Muscle of arm (tissue), 1 donor: ENCODE measurements at regions not wholly inside any gene's neighbourhood (a gene's known extent, or its start where the extent isn't known, plus 50 kb on each side); places are given as distances from the start of the nearest gene placed in this dataset.

Experiments used
- DNase-seq: peaks from one replicate; pipeline ENCODE4 v3.0.0-alpha.2; 2013

DNA sequence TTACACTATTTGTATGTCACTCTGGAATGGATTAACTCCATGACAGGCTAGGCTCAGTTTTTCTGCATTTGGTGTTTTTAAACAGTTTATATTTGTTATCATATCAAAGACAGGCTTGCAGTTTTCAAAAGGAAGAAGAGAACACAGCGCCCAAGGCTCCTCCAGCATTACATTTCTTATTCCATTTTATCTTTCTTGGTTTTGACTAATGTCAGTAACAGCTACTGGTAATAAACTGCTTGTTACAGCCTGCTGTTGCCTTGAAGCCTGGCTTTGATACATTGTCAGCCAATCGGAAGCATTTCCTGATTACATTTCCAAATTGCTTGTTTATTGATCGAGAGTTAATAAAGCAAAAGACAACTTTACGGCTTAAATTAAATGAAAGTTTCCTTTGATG lies 166.0 kb upstream of the MDFIC start:
- no peak for DNase-seq

DNA sequence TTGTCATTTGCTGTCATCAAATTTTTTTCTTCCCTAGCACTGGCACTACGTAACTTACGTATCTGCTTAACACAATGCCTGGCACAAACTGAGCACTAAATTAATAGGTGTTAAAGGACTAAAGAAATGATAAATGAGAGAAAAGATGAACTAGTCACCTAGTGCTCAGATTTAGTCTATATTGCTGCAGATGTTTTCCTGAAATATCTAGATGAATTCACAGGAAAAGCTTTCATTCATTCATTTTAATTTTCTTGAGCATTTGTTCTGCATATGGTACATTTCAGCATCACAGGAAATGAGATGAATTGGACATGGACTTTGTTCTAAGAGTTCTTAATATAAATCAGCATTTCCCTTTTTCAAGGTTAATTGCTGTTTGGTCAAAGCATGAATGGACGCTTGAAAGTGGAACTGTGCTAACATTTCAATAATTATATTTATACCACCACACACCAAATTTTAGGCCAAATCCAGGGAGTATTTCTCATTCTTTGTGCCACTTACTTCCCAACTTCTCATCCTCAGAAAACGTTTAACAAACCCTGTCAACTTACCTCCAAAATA lies 163.2 kb upstream of the MDFIC start:
- no peak for DNase-seq

DNA sequence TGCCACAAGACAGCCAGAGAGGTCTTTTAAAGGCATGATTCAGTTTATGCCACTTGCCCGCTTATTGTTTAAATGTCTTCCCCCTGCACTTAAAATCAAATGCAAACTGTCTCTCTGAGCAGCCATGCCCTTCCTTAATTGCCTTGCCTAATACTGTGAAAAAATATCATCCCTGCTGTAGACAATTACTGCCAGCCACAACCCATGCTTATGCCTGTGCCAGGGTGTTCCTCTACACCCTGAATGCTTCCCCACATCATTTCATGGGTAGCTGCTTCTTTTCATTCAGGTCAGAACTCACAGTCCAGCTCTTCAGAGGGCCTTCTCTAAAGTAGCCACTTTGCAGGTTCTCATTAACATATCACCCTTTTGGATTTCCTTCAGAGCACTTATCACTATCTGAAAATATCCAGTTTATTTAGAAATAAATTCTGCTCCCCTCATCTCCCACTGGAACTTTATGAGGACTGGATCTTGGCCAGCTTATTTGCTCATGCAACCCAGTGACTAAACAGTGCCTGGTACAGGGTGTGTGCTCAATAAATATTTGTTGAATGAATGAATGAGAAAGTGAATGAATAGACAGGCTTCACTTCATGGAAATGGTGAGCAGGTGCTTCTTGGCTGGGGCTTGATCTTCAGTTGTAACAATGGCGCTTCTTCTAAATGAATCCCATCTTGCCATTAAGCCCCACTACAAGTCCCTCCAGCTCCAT lies 162.4 kb upstream of the MDFIC start:
- no peak for DNase-seq

DNA sequence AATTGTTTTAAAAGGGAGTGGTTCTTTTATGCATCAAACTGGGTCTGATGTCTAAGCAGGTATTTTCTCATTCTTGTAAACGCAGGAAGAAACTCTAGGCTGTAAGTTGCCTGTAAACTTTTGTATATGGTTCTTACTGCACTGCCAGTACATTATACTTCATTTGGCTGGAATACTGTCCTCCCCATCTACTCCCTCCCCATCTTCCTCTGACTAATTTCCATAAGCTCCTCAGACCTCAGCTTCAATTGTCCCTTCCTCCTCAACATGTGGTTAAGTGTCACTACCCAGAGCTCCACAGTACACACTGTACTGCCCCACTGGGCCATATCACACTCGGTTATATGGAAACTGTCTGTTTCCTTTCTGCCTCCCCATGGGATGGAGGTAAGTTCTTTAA lies 161.4 kb upstream of the MDFIC start:
- no peak for DNase-seq

DNA sequence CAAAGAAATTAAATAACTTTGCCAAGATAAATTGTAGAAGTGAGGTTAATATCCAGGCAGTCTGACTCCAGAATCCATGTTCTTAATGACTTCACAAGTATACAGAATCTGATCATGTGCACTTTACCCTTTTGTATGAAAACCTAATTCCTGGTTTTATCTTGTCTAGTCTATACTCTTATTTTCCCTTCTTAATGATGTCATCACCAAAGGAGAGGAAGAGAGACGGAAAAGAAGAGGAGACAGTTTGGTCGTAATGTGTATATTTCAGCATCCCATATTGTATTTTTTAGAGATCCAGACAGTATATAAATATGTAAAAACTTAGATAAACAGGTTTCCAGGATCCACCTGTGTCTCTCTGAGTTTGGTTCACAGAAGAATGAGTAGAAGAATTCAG lies 159.9 kb upstream of the MDFIC start:
- DNase-seq: no peak

DNA sequence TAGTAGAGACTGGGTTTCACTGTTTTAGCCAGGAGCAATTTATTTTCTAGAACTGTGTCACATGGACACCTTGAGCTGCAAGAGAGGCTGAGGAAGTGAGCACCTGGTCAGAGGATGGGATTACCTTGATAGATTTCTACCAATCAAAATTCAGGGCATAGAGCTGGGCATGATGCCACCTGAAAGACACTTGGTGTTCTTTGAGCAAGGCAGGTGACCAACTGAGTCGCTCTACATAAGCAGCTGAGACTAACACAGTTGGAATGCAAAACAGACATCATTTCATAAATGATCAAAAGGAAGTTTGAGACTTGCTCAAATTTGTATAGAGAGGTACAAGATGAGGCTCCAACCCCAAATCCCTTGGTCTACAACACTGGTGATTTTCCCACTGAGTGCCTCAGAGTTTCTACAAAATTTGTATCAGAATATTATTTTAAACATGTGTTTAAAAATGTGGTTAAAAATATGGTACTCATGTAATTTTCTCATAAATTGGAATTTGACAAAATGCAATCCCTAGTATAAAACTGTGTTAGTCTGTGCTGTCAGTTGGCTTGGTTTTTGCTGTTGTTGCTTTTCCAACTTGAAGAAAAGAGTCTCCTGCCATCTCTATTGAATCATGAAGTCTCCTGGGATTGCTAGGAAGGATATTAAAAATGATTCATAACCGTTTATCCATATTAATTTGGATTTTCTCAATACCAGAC lies 156.4 kb upstream of the MDFIC start:
- DNase-seq: peak; percentile 31

DNA sequence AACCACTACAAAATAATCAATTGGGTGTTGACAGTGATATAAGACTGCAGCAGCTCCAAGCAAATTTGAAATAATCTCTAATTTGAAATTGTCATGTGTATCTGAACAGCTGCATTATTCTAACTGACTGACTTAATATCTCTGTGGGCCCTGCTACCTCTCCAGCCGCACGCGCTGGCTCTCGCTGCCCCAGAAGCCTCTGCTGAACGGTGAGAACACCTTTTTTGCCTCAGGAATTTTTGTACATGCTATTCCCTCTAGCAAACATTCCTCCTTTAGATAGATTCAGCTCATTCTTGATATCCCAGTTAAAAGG lies 155.9 kb upstream of the MDFIC start:
- no peak for DNase-seq

DNA sequence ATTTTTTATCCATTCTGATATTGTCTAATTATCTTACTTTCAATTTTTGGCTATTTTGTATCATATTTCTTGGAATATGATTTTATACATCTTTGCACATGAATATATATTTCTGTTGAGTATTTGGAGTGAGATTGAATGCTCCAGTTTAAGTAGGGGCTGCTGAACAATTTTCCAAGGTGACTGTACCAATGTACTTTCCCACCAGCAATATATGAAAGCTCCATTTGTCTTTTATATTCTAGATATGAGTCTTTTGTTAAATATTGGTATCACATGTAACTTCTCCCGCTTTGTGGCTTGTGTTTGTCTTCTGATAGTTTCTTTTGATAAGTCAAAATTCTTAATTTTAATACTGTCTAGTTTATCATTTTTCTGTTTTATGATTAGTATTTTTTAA lies 144.6 kb upstream of the MDFIC start:
- no peak for DNase-seq

DNA sequence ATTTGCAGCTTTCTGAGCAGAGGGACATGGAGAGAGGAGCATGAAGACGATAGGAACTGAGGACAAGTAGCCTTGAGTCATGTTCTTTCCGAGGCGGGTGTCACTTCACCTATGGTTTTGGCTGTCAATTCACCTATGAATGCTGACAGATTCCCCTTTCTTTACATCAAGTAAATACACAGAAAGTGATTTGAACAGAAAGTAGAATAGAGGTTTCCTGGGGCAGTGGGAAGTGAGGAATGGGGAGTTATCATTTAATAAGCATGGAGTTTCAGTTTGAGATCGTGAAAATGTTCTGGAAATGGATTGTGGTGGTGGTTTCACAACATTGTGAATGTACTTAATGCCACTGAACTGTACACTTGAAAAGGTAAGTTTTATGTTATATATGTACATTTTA lies 138.4 kb upstream of the MDFIC start:
- DNase-seq: no peak

DNA sequence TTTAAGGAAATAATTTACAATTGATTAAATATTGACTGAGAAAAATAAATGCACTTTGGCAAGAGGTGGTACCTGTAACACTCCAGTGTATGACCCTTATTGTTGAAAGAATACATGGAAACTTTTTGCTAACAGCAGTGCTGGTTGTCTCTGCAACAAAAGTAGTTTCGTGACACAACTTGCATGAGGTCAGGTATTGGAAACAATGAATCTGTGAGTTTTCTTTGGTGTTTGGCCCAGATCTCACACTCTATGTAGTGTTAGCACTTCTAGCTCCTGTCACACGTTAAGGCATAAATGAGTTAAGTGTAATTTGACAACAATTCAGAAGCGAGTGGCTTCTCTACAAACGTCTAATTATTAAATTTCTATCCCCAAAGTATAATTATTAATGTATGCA lies 137.7 kb upstream of the MDFIC start:
- DNase-seq: no peak

DNA sequence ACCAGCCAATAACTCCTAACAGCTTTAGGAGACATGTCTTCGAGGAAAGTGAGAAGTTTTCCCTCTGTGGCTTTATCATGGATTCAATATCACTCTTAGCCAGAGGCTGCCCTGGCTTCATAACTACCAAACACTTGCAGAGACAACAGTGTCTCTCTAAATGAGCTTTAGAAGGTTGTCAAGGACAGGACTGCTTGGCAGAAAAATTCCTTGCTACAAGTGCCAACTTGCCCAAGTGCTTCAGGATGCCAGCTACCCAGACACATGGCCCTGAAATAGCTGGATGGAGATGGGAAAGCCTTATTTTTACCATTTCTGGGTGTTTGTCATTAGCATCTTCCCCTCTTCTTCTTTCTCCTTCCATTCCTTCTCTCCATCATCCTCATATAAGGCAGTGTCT lies 137.1 kb upstream of the MDFIC start:
- DNase-seq: no peak

DNA sequence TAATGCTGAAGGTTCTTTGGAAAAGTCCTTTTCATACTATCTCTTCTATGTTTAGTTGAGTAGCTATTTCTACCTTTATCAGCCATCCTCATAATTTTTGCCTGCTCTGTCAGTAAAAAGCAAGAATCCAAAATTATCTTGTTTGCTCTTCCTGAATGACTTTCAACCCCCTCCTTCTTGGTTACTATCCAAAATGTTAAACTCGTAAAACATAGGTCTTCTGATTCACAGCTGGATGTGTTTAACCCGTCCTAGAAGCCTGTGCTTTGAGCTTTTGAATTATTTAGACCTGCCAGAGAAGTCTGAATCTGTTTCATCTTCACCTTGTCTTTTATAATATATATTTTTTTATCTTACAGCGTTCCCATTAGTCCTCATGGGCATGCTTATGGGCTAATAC lies 136.4 kb upstream of the MDFIC start:
- DNase-seq: no peak

DNA sequence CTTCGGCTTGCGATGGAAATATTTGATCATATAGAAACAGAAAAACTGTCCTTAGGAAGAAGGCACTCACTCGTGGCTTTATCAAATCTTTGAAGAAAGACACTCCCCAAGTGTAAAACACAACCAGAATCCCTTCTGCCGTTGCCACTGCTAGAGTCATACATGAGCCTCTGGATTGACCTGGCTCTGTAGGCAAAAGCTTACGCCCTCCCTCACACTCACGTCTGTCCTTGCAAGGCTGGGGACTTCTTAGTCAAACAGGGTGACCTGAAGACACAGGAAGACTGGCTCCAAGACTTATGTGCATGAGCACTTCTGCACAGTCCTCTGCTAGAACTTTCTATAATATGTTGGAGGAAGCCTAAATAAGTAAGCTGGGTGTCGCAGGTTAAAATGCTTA lies 135.4 kb upstream of the MDFIC start:
- no peak for DNase-seq

DNA sequence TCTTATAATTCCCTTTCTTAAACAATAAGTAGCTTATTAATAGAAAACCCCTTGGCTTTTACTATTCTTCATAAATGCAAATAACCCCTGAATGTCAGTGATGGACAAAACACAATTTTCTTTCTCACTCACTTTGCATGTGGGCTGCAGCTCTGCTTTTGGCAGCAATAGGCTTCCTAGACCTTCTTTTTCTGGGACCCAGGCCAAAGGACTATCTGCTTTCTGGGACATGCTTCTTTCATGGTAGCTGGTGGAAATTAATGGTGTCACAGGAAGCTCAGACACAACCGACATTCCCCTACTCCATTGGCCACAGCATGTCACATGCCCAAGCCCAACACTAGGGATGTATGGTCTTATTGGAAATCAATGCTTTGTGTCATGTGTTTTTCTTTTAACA lies 134.3 kb upstream of the MDFIC start:
- no peak for DNase-seq

DNA sequence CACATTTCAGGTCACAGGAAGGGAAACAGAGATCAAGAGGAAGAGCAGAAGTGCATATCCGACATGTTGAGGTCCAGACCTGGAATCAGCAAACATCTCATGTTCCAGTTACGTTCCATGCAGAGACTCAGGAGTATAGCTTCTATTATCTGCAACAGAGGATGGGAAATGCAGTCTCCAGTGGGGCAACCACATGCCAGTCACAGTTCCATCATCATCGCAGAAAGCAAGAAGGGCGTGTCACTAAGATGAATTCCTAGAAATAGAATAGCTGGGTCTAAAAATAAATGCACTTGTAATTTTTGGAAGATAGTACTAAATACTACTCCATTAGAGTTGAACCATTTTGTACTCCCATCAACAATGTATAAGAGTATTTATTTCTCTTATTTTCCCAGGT lies 133.2 kb upstream of the MDFIC start:
- no peak for DNase-seq

DNA sequence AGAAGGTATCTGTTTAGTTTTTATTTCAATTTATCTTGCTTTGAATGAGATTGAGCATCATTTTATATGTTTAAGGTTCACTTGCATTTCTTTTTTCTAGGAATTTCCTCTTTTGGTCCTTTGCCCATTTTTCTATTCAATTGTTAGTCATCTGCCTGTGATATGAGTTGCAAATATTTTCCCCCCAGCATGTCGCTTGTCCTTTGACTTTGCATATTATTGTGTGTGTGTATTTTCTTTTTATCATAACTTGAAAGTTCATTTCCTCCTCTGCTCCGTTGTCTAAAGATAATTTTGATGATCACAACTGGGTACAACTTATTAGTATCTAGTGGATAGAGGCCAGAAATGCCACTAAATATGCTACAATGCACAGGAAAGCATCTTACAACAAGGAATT lies 132.7 kb upstream of the MDFIC start:
- no peak for DNase-seq

DNA sequence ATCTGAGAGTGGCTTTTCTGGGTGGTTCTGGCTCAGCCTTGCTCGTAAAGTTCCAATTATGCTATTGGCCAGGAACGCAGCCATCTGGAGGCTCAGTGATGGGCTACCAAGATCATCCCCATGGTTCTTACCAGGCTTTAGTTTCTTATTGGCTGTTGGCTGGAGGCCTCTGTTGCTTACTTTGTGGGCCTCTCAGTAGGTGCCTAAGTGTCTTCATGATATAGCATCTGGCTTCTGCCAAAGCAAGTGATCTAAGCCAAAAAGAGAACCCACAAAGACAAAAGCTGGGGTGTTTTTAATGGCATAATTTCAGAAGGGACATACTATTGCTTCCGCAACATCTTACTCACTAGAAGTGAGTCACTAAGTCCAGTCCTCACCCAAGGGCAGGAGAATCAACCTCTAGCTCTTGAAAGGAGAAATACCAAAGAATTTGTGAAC lies 132.0 kb upstream of the MDFIC start:
- no peak for DNase-seq

DNA sequence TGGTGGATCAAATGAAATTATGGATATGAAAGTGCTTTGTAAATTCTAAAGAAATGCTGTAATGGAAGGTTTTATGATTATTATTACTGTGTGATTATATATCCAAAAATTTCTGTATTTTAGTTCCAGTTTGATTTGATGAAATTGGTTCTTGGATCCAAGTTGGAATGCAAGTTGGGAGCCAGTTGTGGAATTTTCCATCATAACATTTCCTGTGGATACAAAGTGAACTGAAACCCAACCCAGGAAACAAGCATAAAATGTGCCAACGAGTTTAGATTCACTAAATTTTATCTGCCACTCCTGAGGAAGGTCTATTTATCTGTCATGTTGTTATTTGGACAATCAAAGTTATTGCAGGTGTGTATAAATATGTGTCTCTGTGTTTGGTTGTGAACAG lies 131.4 kb upstream of the MDFIC start:
- DNase-seq: no peak

DNA sequence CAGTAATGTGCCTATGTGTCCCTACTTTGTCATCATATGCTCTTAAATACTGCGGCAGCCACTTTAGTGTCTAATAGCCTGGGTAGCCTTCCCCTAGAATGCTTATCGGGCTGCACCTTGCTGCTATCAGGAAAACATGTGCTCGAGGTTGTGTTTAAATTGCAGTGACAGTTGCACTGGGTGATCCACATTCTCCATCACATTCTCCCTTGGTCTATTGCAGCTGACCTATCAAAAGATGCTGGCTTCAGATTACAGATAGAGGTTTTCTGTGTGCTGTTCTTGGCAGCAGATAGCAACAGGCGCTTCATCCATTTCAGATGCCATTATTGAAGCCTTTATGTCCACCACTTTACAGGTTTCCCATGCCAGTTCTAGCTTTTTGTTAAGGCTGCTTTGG lies 130.1 kb upstream of the MDFIC start:
- DNase-seq: no peak

DNA sequence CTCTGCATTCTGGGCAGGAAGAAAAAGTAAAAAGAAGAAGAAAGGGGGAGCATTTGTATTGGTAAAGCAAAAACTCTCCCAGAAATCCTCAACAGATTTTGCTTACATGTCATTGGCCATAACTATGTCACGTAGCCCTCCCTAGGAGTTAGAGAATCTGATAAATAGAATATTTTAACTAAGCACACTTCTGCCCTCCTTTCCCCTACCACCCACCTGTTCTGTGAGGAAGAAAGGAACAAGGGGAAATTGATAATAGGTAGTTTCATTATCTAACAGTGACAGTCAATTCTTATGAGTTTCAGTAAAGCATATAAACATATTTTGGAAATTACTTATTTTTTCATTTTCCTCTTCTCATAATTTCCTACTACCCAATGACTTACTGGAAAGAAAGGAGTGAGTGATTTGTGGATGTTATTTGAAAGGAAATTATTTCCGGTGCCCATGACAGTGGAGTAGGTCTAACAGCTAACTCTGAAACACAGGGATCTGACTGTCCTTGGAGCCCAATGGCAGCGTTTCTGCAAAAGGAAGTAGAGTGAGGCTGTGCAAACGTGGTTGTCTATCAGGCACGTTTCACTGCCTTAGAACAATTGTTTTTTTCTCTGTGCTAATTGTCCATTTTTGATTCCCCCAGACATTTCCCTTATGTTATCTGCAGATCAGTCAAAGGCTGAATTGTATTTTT lies 128.6 kb upstream of the MDFIC start:
- DNase-seq: no peak

DNA sequence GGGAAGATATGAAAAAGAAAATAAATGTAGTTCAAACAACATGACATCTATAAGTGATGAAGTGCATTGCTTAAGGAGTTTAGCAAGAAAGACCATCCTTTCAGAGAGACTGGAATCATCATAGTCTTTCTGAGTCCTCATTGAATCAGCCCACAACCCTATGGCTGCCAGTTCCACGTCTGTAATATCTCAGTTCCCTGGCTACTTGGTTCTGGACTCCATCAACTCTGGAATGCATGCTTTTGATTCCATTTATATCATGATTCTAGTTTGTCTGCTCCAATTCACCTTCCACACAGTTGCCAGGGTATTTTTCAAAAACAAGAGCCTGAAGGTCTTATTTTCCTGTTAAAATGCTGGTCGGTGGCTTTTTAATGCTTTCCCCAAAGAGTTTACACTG lies 126.4 kb upstream of the MDFIC start:
- no peak for DNase-seq

DNA sequence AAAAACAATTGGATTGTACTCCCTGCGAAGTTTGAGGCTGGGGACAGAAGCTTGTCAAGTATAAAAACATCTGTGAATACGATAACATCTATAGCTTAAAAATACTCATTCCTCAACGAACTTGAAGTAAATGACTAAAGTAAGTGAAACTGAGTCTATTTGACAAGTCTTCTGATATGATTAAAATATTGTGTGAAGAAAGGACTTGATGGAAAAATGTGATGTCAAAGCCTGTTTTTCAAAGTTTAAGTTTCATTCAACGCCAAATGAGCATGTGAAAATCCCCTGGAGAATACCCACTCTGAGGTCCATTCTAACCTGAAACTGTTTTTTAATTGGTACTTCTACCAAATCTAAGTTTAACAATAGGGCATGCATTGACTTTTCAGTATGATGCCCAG lies 122.3 kb upstream of the MDFIC start:
- no peak for DNase-seq

DNA sequence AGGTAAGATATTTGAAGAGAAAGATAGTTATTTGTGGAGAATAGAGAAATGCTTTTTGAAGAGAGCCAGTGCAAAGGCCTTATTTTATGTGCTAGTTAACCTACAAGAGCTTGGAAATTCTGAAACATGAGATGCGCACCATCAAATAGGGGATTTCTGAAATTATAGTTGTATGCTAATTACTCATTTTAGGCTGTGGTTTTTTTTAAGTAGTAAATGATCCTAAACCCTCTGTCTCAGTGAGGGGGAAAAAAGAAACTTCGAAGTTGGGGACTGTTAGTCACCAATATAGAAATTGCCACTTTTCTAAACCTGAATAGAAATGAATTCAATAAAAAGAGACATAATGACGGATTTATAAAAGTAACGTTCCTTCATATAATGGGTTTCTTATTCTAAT lies 119.3 kb upstream of the MDFIC start:
- DNase-seq: no peak
